ENCODE measurements at regions not wholly inside any gene's neighbourhood (a gene's known extent, or its start where the extent isn't known, plus 50 kb on each side); places are given as distances from the start of the nearest gene placed in this dataset.

- H3K27me3 Mint-ChIP-seq (ENCODE audit: low read depth in 3 of 3) = peaks cover 0 to 2% (median 2%) of the 10 kb centered on the region in 3 donors
- no peak overlapping the region for H3K4me3 Mint-ChIP-seq
- H3K4me3 ChIP-seq (replicated peaks in 1 of 3; ENCODE audit: low read depth in 2 of 3, low read length in 3 of 3) = no peak overlapping the region
- H3K4me1 ChIP-seq (ENCODE audit: control insufficient read depth in 1 of 2, insufficient read depth in 2 of 2, low read length in 2 of 2) = peaks cover 10 to 18% of the 10 kb centered on the region in 2 donors
- no peak overlapping the region for H3K27ac ChIP-seq (ENCODE audit: low read depth in 1 of 2, low read length in 2 of 2)
- no peak overlapping the region for H3K9ac ChIP-seq (ENCODE audit: insufficient read depth, low read length, poor library complexity, severe bottlenecking)
- no peaks in the 10 kb centered on the region for H3K36me3 ChIP-seq (replicated peaks in 1 of 2; ENCODE audit: control insufficient read depth in 1 of 2, insufficient read depth in 2 of 2, low read length in 2 of 2)
- H3K4me2 ChIP-seq (replicated peaks; ENCODE audit: extremely low read depth, low read length, poor library complexity, severe bottlenecking) = no peak overlapping the region
- H3K9me3 Mint-ChIP-seq = peaks cover 0 to 5% (median 0%) of the 10 kb centered on the region in 7 donors
- H3K9me3 ChIP-seq (replicated peaks in 1 of 2; ENCODE audit: control insufficient read depth in 1 of 2, insufficient read depth in 1 of 2, low read length in 2 of 2) = no peaks in the 10 kb centered on the region
- H3K4me1 Mint-ChIP-seq = peaks cover 18% of the 10 kb centered on the region
- TF ChIP-seq, protein P1, sequence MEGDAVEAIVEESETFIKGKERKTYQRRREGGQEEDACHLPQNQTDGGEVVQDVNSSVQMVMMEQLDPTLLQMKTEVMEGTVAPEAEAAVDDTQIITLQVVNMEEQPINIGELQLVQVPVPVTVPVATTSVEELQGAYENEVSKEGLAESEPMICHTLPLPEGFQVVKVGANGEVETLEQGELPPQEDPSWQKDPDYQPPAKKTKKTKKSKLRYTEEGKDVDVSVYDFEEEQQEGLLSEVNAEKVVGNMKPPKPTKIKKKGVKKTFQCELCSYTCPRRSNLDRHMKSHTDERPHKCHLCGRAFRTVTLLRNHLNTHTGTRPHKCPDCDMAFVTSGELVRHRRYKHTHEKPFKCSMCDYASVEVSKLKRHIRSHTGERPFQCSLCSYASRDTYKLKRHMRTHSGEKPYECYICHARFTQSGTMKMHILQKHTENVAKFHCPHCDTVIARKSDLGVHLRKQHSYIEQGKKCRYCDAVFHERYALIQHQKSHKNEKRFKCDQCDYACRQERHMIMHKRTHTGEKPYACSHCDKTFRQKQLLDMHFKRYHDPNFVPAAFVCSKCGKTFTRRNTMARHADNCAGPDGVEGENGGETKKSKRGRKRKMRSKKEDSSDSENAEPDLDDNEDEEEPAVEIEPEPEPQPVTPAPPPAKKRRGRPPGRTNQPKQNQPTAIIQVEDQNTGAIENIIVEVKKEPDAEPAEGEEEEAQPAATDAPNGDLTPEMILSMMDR (IDR thresholded peaks at IDR 0.05) = no peak
- no peak for DNase-seq
- no peak overlapping the region for H3K27ac Mint-ChIP-seq
- no peaks in the 10 kb centered on the region for H4K20me1 ChIP-seq (ENCODE audit: insufficient read depth, low read length)
- H3K36me3 Mint-ChIP-seq = no peaks in the 10 kb centered on the region
- no peak overlapping the region for H2AFZ ChIP-seq (ENCODE audit: insufficient read depth, low read depth, low read length, poor library complexity, severe bottlenecking)
- no peaks in the 10 kb centered on the region for H3K79me2 ChIP-seq (ENCODE audit: insufficient read depth, low read length)
- intact Hi-C loops (cut with micrococcal nuclease) = no loop called here
- no peaks in the 10 kb centered on the region for H3K27me3 ChIP-seq (ENCODE audit: control insufficient read depth in 2 of 2, insufficient read depth in 2 of 2, low read length in 2 of 2)
- 100% methylated on average over 1 of the region's 5 CpGs for WGBS (ENCODE audit: insufficient coverage)
Observed at GRCh38 chr1:25126562-25126961, 105.7 kb downstream of the SYF2 start.

- peaks cover 26% of the 10 kb centered on the region for H3K4me1 Mint-ChIP-seq
- no CpG with 5 or more reads among the region's 3 CpGs for WGBS (ENCODE audit: insufficient coverage)
Observed at GRCh38 chr1:25123551-25123950, 108.8 kb downstream of the SYF2 start.

More at GRCh38 chr1:25123551-25123950, 108.8 kb downstream of the SYF2 start:
- no peak overlapping the region for H2AFZ ChIP-seq (ENCODE audit: insufficient read depth, low read depth, low read length, poor library complexity, severe bottlenecking)
- no peak overlapping the region for H3K4me3 ChIP-seq (replicated peaks in 1 of 3; ENCODE audit: low read depth in 2 of 3, low read length in 3 of 3)
- H3K9me3 ChIP-seq (replicated peaks in 1 of 2; ENCODE audit: control insufficient read depth in 1 of 2, insufficient read depth in 1 of 2, low read length in 2 of 2) = no peaks in the 10 kb centered on the region
- H3K27me3 ChIP-seq (ENCODE audit: control insufficient read depth in 2 of 2, insufficient read depth in 2 of 2, low read length in 2 of 2) = no peaks in the 10 kb centered on the region
- H3K27ac ChIP-seq (ENCODE audit: low read depth in 1 of 2, low read length in 2 of 2) = no peak overlapping the region
- H3K36me3 ChIP-seq (replicated peaks in 1 of 2; ENCODE audit: control insufficient read depth in 1 of 2, insufficient read depth in 2 of 2, low read length in 2 of 2) = no peaks in the 10 kb centered on the region
- Mint-ChIP-seq H3K27ac (no peak overlapping the region), H3K36me3 (no peaks in the 10 kb centered on the region), H3K4me3 (no peak overlapping the region), H3K27me3 (ENCODE audit: low read depth in 3 of 3) (peaks cover 0 to 2% (median 0%) of the 10 kb centered on the region in 3 donors), H3K9me3 (peaks cover 0 to 5% (median 0%) of the 10 kb centered on the region in 7 donors)
- no peak overlapping the region for H3K4me2 ChIP-seq (replicated peaks; ENCODE audit: extremely low read depth, low read length, poor library complexity, severe bottlenecking)
- no peaks in the 10 kb centered on the region for H3K79me2 ChIP-seq (ENCODE audit: insufficient read depth, low read length)
- H3K4me1 ChIP-seq (ENCODE audit: control insufficient read depth in 1 of 2, insufficient read depth in 2 of 2, low read length in 2 of 2) = peaks cover 19 to 21% of the 10 kb centered on the region in 2 donors
- H3K9ac ChIP-seq (ENCODE audit: insufficient read depth, low read length, poor library complexity, severe bottlenecking) = no peak overlapping the region
- no peaks in the 10 kb centered on the region for H4K20me1 ChIP-seq (ENCODE audit: insufficient read depth, low read length)
- no peak for DNase-seq
- intact Hi-C loops (cut with micrococcal nuclease) = no loop called here
- TF ChIP-seq, protein P1 (IDR thresholded peaks at IDR 0.05) = no peak
